ENCODE measurements at regions not wholly inside any gene's neighbourhood (a gene's known extent, or its start where the extent isn't known, plus 50 kb on each side); places are given as distances from the start of the nearest gene placed in this dataset.

DNA sequence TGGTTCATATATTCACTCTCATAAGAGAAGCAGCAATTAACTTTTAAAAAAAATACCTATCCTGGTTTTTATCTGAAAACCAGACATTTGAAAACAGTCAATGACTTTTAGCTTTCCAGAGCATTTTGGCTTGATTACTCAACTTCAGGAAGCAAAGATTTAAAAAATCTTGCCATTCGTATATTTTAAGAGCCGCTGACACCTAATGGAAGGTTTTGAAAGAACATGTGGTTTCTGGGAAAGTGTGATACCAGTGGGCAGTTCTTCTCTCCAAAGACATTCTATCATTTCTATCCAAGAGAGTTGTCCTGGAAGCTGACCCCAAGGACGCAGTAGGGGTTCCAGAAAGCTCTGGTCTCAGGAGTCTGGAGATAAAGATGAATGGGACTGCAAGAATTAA is 234.7 kb downstream of the TTC32 start:
- peak; percentile 72 to 77 for DNase-seq (ENCODE audit: low read depth in 2 of 2)
- peak; percentile 29 for TF ChIP-seq CTCF (IDR thresholded peaks at IDR 0.05; ENCODE audit: low read depth, low read length)
- H3K4me3 ChIP-seq (replicated peaks in 1 of 2; ENCODE audit: low read depth in 2 of 2, low read length in 2 of 2), result no peak overlapping the region

- TF ChIP-seq CTCF (IDR thresholded peaks at IDR 0.05; ENCODE audit: low read depth, low read length), result no peak
- no peak overlapping the region for H3K4me3 ChIP-seq (replicated peaks in 1 of 2; ENCODE audit: low read depth in 2 of 2, low read length in 2 of 2)
- DNase-seq (ENCODE audit: low read depth in 2 of 2), result peak in 1 of 2 donors; percentile 40
Measured at GRCh38 chr2:19664646-19665045, 237.1 kb downstream of the TTC32 start.

DNA sequence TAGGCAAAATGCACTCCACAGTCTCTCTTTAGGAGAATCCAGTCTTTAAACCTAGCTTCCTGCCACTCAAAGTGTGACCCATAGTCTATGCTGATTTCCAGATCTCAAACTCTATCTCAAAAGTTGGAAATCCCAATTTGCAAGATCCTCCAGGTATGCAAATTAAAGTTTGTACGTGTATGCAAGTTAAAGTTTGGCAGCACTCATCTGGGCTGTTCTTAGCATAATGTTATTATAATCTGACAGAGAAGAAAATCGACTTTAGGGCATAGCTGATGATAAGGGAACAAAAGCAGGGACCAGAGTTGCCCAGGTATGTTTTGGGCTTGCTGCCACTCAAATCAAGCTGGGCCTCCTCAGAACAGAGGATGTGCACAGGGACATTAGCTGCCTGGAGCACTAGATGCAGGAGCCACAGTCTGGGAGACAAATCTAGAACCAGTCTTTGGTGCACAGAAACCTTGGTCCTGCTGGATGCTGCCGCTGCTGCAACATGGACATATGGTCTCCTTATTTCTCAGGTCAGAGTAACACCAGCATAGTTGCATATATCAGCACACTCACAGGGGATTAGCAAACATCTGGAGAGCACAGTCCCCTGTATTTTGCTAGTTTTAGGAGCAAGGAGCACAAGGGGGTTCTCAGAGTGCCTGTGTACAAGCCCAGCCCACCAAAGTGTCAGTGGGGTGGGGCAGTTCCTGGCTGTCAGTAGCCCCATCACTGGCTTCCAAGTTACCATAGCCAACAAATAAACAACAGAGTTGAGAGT is 242.6 kb downstream of the TTC32 start:
- H3K4me3 ChIP-seq (replicated peaks in 1 of 2; ENCODE audit: low read depth in 2 of 2, low read length in 2 of 2), result no peak overlapping the region
- no peak for TF ChIP-seq CTCF (IDR thresholded peaks at IDR 0.05; ENCODE audit: low read depth, low read length)
- no peak for DNase-seq (ENCODE audit: low read depth in 2 of 2)

- no peak for DNase-seq (ENCODE audit: low read depth in 2 of 2)
- H3K4me3 ChIP-seq (replicated peaks in 1 of 2; ENCODE audit: low read depth in 2 of 2, low read length in 2 of 2), result no peak overlapping the region
- TF ChIP-seq CTCF (IDR thresholded peaks at IDR 0.05; ENCODE audit: low read depth, low read length), result no peak
Measured at GRCh38 chr2:19656011-19656410, 245.8 kb downstream of the TTC32 start.

- TF ChIP-seq CTCF (IDR thresholded peaks at IDR 0.05; ENCODE audit: low read depth, low read length), result no peak
- H3K4me3 ChIP-seq (replicated peaks in 1 of 2; ENCODE audit: low read depth in 2 of 2, low read length in 2 of 2), result no peak overlapping the region
- DNase-seq (ENCODE audit: low read depth in 2 of 2), result no peak
Measured at GRCh38 chr2:19654310-19655090, 247.3 kb downstream of the TTC32 start.

DNA sequence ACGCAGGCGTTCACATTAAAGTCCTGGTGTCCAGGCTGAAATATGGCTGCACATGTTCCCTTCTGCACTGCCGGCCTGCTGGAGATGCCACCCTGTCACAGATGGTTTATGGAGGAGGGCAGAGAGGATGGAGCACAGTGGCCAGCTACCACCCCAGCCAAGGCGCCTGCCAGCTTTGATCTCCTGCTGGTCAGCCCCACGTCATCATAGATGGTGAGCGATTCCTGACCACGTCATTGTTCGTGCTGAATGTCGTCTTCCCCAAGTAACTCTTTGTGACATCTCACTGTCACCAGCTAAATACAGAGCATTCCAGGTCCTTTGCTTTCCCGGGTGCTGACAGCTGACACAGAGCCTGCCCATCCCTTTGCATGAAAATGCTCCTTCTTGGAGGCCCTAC is 248.3 kb downstream of the TTC32 start:
- DNase-seq (ENCODE audit: low read depth in 2 of 2), result no peak
- no peak overlapping the region for H3K4me3 ChIP-seq (replicated peaks in 1 of 2; ENCODE audit: low read depth in 2 of 2, low read length in 2 of 2)
- TF ChIP-seq CTCF (IDR thresholded peaks at IDR 0.05; ENCODE audit: low read depth, low read length), result no peak
